ENCODE measurements at regions not wholly inside any gene's neighbourhood (a gene's known extent, or its start where the extent isn't known, plus 50 kb on each side); places are given as distances from the start of the nearest gene placed in this dataset.

DNA sequence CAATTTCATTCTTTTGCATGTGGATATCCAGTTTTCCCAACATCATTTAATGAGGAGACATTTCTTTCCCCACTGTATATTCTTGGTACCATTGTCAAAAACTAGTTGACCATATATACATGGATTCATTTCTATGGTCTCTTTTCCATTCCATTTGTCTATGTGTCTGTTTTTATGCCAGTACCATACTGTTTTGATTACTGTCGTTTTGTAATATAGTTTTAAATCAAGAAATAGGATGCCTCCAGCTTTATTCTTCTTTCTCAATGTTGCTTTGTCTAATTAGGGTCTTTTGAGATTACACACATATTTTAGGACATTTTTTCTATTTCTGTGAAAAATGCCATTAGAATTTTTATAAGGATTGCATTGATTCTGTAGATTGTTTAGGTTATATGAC lies 177.5 kb upstream of the POU2AF2 start:
- TF ChIP-seq, protein P1, sequence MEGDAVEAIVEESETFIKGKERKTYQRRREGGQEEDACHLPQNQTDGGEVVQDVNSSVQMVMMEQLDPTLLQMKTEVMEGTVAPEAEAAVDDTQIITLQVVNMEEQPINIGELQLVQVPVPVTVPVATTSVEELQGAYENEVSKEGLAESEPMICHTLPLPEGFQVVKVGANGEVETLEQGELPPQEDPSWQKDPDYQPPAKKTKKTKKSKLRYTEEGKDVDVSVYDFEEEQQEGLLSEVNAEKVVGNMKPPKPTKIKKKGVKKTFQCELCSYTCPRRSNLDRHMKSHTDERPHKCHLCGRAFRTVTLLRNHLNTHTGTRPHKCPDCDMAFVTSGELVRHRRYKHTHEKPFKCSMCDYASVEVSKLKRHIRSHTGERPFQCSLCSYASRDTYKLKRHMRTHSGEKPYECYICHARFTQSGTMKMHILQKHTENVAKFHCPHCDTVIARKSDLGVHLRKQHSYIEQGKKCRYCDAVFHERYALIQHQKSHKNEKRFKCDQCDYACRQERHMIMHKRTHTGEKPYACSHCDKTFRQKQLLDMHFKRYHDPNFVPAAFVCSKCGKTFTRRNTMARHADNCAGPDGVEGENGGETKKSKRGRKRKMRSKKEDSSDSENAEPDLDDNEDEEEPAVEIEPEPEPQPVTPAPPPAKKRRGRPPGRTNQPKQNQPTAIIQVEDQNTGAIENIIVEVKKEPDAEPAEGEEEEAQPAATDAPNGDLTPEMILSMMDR (conservative IDR thresholded peaks at IDR 0.05; ENCODE audit: low read depth, low read length), result no peak
- DNase-seq (ENCODE audit: low read depth), result no peak
- no peak overlapping the region for H3K4me3 ChIP-seq (ENCODE audit: low read length)

DNA sequence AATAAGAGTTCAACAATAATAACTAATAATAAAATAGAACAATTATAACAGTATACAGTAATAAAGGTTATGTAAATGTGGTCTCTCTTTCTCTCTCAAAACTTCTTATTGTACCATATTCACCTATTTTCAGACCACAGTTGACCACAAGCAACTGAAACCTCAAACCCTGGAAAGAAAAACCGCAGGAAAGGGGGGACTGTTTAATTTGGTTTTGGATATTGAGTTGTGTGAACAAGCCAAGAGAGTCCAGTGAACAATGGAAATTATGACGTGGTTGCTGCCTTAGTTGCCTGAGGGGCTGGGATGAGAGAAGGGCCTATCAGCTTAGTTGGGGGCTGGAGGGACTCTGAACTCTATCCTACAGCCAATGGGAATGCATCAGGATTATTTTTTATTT lies 178.7 kb upstream of the POU2AF2 start:
- DNase-seq (ENCODE audit: low read depth), result no peak
- no peak overlapping the region for H3K4me3 ChIP-seq (ENCODE audit: low read length)

DNA sequence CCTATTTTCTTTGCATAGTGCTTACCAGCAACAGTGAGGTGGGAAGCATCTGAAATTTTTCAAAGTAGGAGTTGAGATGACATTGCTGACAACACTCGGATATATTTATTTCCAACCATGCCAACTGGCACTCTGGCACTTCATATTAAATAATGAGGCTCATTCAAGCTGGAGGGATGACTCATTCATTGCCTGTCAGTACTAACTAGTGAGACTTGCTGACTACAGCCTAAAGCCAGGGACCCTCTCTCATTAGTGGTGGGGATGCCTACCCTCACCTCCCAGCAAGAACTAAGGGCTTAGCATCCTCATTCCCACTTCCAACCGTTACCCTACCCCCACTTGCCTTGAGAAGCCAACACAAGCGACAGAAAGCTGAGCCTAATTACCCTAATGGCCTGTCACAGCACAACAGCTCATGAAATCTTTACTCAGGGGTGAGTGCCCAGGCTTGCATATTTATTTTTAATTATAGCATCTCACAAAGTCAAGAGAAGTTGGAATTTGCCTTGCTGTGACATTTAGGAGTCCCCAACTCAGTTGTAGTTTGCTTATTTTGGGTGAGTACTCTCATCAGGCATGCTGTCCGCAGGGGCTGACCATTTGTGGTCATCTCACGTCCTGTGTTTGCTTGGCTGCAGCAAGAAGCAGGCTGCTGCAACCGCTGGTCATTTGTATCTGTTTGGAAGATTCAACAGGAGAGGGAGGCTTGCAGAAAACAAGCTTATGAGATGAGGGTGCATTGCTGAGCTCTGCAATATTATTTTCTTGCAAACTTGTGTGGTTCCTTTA lies 181.6 kb upstream of the POU2AF2 start:
- peak; percentile 88 for DNase-seq (ENCODE audit: low read depth)
- no peak overlapping the region for H3K4me3 ChIP-seq (ENCODE audit: low read length)
- TF ChIP-seq, protein P1 (conservative IDR thresholded peaks at IDR 0.05; ENCODE audit: low read depth, low read length), result no peak

More for the DNA sequence above, 178.7 kb upstream of the POU2AF2 start:
- TF ChIP-seq, protein P1 (conservative IDR thresholded peaks at IDR 0.05; ENCODE audit: low read depth, low read length), result no peak

DNA sequence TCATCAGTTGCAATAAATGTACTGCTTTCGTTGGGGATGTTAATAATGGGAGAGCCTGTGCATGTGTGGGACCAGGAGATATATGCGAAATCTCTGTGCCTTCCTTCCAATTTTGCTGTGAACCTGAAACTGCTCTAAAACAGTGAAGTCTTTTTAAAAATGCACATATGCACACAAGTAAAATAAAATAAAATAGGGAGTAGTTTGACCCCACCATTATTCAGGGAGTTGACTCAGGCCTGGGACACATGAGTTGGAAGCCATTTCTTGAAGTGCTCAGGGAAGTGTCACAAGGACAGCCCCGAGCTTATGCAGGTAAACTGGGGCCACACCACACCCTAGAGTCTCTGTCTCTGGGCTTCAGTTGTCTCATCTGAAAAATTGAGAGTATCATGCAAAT lies 183.1 kb upstream of the POU2AF2 start:
- DNase-seq (ENCODE audit: low read depth), result no peak
- H3K4me3 ChIP-seq (ENCODE audit: low read length), result no peak overlapping the region
- TF ChIP-seq, protein P1 (conservative IDR thresholded peaks at IDR 0.05; ENCODE audit: low read depth, low read length), result no peak

DNA sequence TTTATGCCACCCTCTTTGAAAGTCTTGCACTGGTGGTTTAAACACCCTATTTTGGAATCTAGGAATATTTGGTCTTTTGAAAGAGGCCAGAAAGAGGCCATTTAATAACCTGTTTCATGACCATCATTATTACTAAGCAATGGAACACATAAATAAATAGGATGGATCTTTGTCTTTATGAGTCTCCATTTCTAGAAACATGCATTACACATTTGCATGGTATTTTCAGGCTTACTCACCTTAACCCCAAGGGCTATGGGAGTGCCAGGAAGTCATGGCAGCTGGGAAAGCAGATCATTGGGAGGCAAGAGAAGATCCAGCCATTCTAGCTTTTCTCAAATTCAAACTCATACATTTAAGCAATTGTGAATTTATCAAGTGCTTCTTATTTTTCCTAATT lies 185.8 kb upstream of the POU2AF2 start:
- TF ChIP-seq, protein P1 (conservative IDR thresholded peaks at IDR 0.05; ENCODE audit: low read depth, low read length), result no peak
- DNase-seq (ENCODE audit: low read depth), result no peak
- H3K4me3 ChIP-seq (ENCODE audit: low read length), result no peak overlapping the region

DNA sequence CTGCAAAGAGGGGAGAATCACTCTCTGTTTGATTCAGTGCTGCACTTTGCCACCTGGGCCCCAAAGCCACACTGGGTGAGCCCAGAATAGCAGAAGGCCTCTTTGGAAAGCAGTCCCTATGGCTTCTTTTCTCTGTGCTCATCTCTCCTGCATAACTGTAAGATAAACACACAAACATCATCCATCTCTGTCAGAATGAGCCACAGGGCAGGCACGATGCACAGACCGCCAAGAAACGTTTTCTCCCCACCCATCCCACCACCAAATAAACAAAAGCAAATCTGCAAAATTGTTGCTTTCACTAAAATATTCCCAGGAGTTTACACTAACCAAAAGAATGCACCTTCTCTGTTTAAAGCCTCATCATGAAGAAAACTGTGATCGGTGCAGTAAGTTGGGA lies 196.4 kb upstream of the POU2AF2 start:
- TF ChIP-seq, protein P1 (conservative IDR thresholded peaks at IDR 0.05; ENCODE audit: low read depth, low read length), result no peak
- no peak for DNase-seq (ENCODE audit: low read depth)
- H3K4me3 ChIP-seq (ENCODE audit: low read length), result no peak overlapping the region

DNA sequence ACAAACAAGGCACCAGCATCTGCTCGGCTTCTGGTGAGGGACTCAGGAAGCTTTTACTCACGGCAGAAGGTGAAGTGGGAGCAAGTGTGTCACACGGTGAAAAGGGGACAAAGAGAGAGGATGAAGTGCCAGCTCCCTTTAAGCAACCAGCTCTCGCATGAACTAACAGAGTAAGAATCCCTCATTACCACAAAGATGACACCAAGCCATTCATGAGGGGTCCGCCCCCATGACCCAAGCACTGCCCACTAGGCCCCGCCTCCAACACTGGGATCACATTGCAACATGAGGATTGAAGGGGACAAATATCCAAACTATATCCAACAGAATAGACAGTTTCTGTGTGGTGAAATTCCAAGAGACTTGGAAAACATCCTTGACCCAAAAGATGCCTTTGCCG lies 198.2 kb upstream of the POU2AF2 start:
- H3K4me3 ChIP-seq (ENCODE audit: low read length), result no peak overlapping the region
- no peak for DNase-seq (ENCODE audit: low read depth)
- TF ChIP-seq, protein P1 (conservative IDR thresholded peaks at IDR 0.05; ENCODE audit: low read depth, low read length), result no peak
